ENCODE measurements at regions not wholly inside any gene's neighbourhood (a gene's known extent, or its start where the extent isn't known, plus 50 kb on each side); places are given as distances from the start of the nearest gene placed in this dataset.
"Not testable (repeated sequence)": the region's sequence is repeated elsewhere in the genome, so short reads cannot be mapped to it uniquely, and the experiment has no call there.

DNA sequence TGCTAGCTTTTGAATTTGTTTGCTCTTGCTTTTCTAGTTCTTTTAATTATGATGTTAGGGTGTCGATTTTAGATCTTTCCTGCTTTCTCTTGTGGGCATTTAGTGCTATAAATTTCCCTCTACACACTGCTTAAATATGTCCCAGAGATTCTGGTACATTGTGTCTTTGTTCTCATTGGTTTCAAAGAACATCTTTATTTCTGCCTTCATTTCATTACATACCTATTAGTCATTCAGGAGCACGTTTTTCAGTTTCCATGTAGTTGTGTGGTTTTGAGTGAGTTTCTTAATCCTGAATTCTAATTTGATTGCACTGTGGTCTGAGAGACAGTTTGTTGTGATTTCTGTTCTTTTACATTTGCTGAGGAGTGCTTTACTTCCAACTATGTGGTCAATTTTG is 51.2 kb upstream of the MB21D2 start:
- not testable (repeated sequence) for DNase-seq (ENCODE audit: low spot score)

DNA sequence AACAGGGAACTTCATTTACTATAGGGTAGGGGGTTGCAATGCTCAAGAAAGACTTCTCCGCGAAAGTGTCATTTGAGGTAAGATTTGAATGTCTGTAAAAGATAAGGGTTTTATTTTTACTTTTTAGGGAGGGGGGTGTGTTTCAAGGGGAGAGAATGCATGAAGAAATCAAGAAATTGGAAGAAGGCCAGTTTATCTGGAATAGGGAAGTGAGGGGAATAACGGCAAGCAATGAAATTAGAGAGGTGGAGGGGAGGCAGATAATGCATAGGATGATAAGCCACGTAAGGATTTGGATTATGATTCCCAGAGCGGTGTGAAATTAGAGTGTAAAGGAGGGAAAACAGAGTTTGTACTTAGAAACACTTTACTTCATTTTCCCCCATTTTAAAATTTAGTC is 63.0 kb upstream of the MB21D2 start:
- DNase-seq (ENCODE audit: low spot score): no peak

DNA sequence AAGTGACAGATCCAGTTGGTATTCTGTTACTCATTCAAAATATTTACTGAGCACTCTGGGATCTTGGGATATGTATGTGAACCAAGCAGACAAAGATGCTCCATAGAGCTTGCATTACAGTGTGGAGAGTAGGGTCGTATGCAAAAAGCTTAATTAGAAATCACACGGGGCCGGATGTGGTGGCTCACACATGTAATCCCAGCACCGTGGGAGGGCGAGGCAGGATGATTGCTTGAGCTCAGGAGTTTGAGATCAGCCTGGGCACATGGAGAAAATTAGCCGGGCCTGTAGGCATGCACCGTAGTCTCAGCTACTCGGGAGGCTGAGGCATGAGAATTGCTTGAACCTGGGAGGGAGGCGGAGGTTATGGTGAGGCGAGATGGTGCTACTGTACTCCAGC is 68.7 kb upstream of the MB21D2 start:
- no peak for DNase-seq (ENCODE audit: low spot score)

DNA sequence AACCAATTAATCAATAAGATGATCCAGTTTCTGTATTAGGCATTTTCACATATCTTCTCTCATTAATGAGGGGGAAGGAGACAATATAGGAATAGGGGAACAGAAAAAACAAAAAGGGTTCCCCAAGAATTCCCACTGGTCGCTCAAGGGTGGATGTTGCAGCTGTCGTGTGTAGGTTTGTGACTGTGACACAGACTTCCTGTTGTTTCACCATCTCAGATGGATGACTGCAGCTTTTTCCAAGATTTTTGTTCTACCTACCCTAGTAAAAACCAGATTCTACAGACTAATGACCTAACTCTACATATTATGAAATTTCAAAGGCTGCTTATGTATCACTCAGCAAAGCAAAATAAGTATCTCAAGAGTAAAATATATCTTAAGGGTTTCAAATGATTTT is 73.7 kb upstream of the MB21D2 start:
- DNase-seq (ENCODE audit: low spot score): no peak

DNA sequence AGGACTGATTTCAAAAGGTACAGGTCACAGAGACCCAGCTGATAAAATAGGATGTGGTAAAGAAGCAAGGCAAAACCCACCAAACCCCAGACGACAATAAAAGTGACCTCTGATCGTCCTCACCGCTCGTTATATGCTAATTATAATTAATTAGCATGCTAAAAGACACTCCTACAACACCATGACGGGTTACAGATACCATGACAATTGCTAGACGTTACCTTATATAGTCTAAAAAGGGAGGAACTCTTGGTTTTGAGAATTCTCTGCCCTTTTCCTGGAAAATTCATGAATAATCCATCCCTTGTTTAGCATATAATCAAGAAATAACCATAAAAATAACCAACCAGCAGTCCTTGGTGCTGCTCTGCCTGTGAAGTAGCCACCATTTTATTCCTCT is 74.7 kb upstream of the MB21D2 start:
- no peak for DNase-seq (ENCODE audit: low spot score)

DNA sequence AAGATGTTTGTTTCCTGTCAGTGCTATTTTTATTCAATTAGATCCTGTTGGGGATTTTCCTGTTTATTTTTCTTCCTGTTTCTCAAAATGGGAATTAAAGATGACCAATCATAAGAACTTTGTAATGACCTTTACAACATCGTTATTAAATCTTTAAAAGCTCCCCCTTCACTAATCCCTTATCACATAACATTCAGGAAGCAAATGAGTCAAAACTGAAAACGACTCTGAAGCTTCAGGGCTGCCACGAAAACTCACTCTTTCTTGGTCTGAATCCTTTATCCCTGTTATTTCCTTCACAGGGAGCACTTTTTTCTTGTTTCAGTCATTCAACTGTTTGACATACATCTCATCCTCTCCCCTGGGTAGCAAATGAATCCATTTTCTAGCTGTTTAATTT is 75.8 kb upstream of the MB21D2 start:
- no peak for DNase-seq (ENCODE audit: low spot score)

DNA sequence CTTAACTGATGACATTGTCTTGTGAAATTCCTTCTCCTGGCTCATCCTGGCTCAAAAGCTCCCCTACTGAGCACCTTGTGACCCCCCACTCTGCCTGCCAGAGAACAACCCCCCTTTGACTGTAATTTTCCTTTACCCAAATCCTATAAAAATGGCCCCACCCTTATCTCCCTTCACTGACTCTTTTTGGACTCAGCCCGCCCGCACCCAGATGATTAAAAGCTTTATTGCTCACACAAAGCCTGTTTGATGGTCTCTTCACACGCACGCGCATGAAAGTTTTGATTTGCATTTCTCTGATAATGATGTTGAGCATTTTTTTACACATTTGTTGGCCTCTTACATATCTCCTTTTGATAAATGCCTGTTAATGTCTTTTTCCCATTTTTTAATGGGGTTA is 83.5 kb upstream of the MB21D2 start:
- not testable (repeated sequence) for DNase-seq (ENCODE audit: low spot score)

DNA sequence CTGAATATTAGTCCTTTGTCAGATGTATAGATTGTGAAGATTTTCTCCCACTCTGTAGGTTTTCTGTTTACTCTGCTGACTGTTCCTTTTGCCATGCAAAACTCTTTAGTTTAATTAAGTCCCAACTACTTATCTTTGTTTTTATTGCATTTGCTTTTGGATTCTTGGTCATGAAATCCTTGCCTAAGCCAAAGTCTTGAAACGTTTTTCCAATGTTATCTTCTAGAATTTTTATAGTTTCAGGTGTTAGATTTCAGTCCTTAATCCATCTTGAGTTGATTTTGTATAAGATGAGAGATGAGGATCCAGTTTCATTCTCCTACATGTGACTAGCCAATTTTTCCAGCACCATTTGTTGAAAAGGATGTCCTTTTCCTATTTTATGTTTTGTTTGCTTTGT is 86.0 kb upstream of the MB21D2 start:
- DNase-seq (ENCODE audit: low spot score): not testable (repeated sequence)

DNA sequence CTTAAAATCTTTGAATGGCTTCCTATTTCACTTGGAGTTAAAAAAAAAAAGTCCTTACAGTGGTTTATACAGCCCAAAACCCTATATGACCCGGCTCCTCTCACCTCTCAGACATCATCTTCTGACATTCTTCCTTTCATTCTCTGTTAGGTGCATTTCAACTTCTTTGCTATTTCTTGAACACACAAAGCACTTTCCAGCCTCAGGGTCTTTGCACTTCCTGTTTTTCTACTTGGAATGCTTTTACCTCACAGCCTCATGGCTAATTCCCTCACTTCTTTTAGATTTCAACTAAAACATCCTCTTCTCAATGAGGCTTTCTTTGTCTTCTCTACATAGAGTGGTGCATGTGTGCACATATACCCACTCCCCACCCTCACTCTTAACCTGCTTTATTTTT is 91.0 kb upstream of the MB21D2 start:
- DNase-seq (ENCODE audit: low spot score): no peak

DNA sequence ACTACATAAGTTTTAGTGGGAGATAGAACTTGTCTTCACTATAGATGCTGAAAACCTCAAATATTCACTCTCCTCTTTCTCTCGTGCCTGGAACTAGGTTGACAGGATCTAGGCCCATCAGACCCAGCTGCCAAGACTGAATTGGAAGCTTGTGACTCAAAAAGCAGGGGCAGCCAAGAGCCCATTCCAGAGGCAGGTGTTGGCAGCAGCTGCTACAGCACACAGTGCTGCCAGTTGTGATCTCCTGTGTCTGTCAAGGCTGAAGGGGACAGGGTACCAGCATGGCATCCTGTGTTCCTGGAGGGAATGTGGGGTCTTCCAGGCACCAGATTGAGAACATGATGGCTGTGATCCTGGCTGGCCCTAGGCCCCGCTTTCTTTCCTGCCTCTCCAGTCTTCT is 92.5 kb upstream of the MB21D2 start:
- DNase-seq (ENCODE audit: low spot score): no peak

DNA sequence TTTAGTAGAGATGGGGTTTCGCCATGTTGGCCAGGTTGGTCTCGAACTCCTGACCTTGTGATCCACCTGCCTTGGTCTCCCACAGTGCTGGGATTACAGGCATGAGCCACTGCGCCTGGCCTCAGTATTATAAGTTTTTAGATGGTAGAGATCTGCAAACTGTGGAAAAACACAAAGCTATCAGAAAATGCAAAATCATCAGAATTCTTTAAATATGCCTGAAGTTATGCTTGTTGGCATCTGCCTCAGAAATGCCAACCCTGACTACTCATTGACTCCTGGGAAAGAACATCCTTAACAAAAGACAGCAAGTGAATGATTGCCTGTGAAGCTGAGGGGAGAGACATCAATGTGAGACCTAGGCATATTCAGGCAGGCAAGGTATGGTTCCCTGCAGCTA is 94.3 kb upstream of the MB21D2 start:
- DNase-seq (ENCODE audit: low spot score): no peak

DNA sequence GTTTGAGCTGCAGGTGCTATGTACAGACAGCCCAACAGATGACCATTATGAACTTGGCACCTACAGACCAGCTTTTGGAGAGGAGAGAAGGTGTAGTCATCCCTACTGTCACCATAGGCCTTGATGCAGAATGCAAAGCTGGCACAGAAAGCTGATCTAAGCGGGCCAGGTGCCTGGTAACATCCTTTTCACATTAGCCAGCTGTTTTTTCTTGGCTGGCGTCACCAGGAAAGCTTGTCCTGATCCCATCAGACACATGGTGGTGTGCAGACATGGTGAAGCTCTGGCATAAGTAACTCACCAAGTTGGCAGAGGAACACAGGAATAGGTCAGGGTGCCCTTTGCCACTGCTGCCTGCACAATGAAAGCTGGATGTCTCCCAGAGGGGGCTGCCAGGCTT is 97.2 kb upstream of the MB21D2 start:
- no peak for DNase-seq (ENCODE audit: low spot score)

DNA sequence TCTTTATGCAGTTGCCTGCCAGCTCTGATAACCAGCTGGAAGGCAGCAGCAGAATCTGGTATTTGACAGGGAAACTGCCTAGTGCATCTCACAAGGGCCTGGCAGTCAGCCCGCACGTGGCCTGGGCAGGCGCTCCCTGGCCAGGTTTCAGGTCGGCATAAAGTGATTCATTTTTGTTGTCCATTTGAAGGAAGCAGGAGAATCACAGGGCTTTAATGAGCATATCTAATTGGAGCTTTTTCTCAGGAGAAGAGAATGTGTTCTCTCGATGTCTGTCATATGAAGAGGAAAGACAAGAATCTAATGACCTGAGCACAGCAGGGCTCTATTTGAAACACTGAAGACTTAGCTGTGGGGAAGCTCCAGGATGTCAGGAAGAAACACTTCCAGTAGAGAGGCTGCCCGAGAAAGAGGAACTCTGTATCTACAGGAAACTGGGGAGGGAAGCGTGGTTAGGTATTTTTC is 98.8 kb upstream of the MB21D2 start:
- DNase-seq (ENCODE audit: low spot score): no peak

DNA sequence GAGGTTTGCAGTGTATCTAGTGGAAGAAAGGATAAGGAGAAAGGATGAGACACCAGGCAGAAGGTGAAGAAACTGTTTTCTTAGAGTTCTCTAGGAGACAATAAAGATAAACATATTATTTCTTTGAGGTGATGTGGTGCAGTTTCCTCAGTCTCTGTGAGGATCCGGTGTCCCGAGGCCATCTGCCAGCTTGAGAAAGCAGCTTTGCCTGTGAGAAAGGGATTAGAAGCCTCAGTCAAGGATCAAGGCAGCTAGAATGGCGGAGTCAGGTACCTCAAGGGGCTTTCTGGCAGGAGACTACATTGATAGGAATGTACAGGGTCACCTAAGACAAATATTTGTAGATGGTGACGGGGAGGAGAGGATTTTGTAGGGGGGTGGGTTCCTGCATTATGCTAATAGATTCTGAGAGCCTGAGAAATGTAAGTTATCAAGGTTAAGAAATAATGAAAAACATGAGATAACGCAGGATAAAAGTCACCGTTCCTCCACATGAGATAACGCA is 103.9 kb upstream of the MB21D2 start:
- DNase-seq (ENCODE audit: low spot score): no peak

DNA sequence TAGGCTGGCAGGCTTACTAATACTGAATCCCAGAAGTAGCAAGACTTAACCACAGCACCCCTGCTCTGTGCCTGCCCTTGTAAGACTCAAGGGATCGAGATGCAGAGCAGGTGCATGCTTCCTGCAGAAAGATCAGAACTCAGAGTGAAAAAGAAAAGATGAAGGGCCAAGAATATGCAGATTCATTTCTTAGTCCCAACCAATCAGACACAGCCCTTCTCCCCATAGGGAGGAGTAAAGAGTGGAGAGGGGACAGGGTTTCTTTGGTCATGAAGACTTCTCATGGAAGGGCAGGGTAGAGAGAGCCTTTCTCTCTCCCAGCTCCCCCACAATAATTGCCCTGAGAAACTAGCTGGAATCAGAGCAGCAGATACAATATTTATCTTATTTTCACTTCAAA is 105.6 kb upstream of the MB21D2 start:
- no peak for DNase-seq (ENCODE audit: low spot score)

DNA sequence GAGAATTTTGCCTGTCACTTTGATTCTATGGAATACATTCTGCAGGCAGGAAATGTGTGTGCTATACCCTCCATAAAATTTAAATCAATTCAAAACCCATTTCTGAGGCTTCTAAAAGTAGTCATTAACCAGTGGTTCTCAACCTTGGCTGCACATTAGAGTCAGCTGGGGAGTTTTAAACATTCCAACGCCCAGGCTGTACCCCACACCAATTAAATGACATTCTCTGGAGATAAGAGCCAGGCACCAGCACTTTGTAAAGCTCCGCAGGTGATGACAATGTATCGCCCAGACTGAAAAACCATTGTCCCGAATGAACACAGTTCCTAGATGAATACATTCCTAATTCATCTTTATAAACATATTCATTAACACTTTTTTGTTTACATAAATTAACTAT is 110.6 kb upstream of the MB21D2 start:
- DNase-seq (ENCODE audit: low spot score): no peak

DNA sequence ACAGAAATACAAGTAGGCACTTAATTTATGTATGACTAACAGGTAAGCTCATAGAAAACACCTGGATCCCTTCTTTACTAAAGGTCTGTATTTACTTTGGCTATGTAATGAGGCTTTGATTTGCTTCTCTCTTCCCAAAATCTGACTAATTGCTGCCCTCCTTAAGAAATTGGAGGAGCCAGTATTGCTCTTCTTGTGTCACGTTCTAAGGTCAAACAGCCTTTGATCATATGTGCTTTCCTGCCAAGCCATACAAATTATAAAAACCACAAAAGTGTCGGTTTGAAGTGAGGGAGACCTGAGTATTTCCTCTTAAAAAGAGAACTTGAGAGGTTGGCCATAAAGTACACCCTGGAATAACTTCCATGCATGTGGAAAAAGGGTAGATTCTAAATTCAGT is 112.1 kb upstream of the MB21D2 start:
- DNase-seq (ENCODE audit: low spot score): no peak

DNA sequence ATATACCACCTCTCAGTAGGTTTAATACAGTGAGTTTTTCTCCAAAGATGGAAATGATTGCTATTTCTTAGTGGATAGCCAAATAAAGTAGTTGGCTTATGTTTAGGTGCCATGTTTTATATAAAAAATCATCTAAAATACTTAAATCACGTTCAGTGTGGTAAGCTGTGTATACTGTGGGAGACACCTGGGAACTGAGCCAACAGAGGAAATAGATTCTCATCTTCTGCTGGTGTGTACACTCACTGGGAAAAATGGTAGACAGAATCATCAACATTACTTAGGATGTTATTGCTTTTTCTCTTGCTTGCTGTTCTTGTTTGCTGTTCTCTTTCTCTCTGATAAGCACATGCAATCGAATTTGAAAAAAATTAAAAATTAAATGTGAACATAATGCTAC is 112.6 kb upstream of the MB21D2 start:
- DNase-seq (ENCODE audit: low spot score): no peak

DNA sequence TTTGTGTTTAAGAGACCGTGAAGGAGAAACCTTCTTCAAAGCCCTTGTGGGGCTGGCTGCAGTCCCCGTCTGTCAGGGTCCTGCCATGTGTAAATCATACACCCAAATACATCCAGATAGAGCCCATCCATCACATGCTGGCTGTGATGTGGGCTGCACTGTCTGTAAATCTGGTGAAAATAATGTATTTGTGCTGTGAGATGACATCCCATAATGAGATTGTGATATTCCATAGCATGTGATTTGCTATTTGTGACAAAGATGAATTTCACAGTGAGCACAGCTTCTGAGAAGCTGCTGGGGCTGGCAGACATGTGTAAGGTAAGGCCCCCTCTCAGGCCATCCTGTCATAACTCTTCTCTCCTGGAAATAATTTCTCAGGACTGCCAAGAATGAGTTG is 114.3 kb upstream of the MB21D2 start:
- no peak for DNase-seq (ENCODE audit: low spot score)

DNA sequence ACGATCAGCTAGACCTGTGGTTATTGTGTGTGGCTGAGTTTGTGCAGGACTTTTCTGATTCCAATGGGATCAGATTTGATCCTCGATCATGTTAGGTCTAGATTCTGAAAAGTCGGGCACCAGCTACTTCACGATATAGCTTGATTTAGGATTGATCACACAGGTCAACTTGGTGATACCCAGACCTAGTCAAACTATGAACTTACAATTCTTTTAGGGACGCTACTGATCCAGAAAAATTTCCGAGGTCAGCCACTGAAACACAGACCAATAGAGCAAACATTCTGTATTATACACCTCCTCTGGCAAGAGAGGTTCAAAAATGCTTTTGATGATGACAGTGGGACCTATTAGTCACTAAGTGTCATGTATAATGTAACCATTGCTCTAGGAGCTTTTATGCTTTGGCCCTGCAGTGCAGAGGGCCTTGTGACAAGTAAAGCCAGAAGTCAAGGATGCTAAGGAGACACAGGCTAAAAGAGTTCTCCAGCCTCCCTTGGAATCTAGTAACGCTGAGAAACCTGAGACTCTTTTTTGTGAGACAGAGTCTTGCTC is 115.6 kb upstream of the MB21D2 start:
- no peak for DNase-seq (ENCODE audit: low spot score)

DNA sequence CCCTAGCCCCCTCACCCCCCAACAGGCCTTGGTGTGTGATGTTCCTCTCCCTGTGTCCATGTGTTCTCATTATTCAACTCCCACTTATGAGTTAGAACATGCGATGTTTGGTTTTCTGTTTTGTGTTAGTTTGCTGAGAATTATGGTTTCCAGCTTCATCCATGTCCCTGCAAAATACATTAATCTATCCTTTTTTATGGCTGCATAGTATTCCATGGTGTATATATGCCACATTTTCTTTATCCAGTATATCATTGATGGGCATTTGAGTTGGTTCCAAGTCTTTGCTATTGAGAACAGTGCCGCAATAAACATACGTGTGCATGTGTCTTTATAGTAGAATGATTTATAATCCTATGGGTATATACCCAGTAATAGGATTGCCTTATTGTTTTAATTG is 120.2 kb upstream of the MB21D2 start:
- DNase-seq (ENCODE audit: low spot score): not testable (repeated sequence)

DNA sequence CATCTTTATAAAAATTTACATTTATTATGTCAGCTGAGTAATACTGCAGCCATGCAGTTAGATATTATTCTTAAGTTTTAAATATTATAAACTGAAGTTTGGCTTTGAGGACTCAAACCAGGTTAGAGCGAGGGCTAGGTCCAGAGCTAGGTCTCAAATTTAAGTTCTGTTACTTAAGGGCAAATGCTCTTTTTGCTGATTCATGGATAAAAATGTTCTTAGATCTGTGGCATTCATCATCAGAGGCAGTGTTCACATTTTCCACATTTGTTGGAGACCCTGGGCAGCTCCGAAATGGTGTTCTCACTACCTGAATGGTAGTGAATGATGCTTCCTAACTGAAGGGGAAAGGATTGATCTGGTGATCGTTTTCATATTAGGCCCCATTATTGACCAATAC is 121.4 kb upstream of the MB21D2 start:
- no peak for DNase-seq (ENCODE audit: low spot score)

DNA sequence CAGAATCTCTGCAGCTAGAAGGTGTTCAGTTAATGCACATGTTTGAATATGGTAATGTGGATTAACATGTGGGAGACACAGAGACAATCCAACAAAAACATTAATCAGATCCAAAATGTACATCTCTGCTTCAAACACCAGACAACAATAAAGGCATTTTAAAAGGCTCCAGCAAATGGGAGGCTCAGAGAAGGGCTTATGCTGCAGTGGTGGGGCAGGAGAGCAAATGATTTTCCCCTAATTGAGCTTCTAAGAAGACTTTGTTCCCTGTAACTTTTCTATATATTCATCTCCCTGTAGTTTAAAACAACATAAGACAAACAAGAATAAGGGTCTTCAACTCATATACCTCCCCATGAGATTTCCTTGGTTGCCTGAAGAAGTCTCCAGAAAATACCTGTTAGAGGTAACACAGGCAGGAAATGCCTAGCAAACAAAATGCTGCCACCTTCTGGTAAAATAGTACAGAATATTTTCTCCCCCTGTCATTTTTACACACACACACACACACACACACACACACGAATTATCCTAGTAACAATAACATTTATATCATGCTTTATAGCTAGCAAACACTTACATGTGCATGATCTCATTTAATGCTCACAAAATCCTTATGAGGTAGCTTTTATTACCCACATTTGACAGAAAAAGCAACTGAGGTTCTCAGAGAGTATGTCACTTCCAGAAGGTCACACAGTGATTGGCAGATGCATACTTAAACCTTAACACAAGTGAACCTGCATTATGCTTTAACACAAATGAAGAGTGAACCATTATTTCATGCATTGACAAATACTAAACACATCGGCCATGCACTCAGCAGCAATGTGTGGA is 123.4 kb upstream of the MB21D2 start:
- peak; percentile 32 for DNase-seq (ENCODE audit: low spot score)

DNA sequence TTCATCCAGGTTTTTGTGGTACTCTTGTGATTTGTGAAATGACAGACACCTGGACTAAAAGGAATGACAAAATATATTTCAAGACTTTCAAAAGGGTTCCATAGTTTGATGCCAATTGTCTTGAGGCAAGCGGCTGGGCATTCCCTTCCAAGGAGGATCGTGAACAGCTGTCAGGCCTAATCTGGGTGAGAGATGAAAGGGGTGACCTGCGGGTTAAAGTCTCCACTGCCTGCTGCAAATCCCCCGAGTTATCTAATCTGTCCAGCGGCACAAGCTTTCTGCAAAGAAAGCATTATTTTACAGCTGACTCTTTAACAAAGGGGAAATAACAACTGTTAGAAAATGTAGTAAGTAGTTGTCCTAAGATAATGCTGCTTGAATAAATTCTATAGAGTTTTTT is 128.7 kb upstream of the MB21D2 start:
- DNase-seq (ENCODE audit: low spot score): no peak

All from CD4-positive, alpha-beta T cell treated with Interleukin-6 at 100 ng/mL for 8 hours (primary cell).